ENCODE measurements at regions not wholly inside any gene's neighbourhood (a gene's known extent, or its start where the extent isn't known, plus 50 kb on each side); places are given as distances from the start of the nearest gene placed in this dataset.

- no TSS peak for BruUV-seq (replicated peaks)
These were observed 506.8 kb upstream of the VRK2 start for GRCh38 chr2:57539761-57540160.

More at GRCh38 chr2:57539761-57540160, 506.8 kb upstream of the VRK2 start:
- in situ Hi-C loops (cut with HindIII; ENCODE audit: extremely low pct_ligation_motif_present, low pct_unique_long_range_greater_than_20kb) (no loop called here), intact Hi-C loops (cut with micrococcal nuclease; ENCODE audit: unreplicated experiment) (no loop called here)
- DNase-seq (ENCODE audit: low spot score) (no peak), FAIRE-seq (no peak), ATAC-seq (no peak)
- H4K20me1 ChIP-seq (ENCODE audit: insufficient read depth, low read length): no peaks in the 10 kb centered on the region
- H3K4me3 ChIP-seq (replicated peaks in 1 of 3; ENCODE audit: insufficient read depth in 1 of 3, low read depth in 2 of 3, low read length in 3 of 3): no peak overlapping the region
- no peak overlapping the region for H3K4me2 ChIP-seq (ENCODE audit: low read depth, low read length)
- no peaks in the 10 kb centered on the region for H3K79me2 ChIP-seq (ENCODE audit: insufficient read depth, low read length)
- no peaks in the 10 kb centered on the region for H3K9me3 ChIP-seq (ENCODE audit: low read length)
- TF ChIP-seq FOXK1 (CRISPR knock-in tag; IDR thresholded peaks at IDR 0.05; ENCODE audit: borderline replicate concordance, low read depth): no peak
- no peak for TF ChIP-seq POLR2AphosphoS2 (IDR thresholded peaks at IDR 0.05; ENCODE audit: low read depth, low read length)
- TF ChIP-seq ATM (IDR thresholded peaks at IDR 0.05; ENCODE audit: borderline replicate concordance): no peak
- TF ChIP-seq MEIS2 (CRISPR knock-in tag; IDR thresholded peaks at IDR 0.05): no peak
- TF ChIP-seq ZBTB26 (CRISPR knock-in tag; IDR thresholded peaks at IDR 0.05; ENCODE audit: borderline replicate concordance): no peak
- TF ChIP-seq ZNF205 (CRISPR knock-in tag; IDR thresholded peaks at IDR 0.05): no peak
- no peak for TF ChIP-seq ZNF704 (CRISPR knock-in tag; IDR thresholded peaks at IDR 0.05; ENCODE audit: borderline replicate concordance)
- no peak for TF ChIP-seq MIER2 (CRISPR knock-in tag; IDR thresholded peaks at IDR 0.05)
- ChIA-PET POLR2A (no interaction called here), CTCF (ENCODE audit: low intra/inter-chr PET ratio, low total read pairs) (no interaction called here)
- H3K27ac ChIP-seq (ENCODE audit: extremely low read length, insufficient read depth, low read length): no peak overlapping the region
- no peaks in the 10 kb centered on the region for H3K36me3 ChIP-seq (replicated peaks in 1 of 2; ENCODE audit: control insufficient read depth in 1 of 2, insufficient read depth in 2 of 2, low read length in 2 of 2)
- H3K9ac ChIP-seq (ENCODE audit: insufficient read depth, low read depth, low read length): no peak overlapping the region
- H3K27me3 ChIP-seq (ENCODE audit: control insufficient read depth in 1 of 2, insufficient read depth in 2 of 2, low read length in 2 of 2): no peaks in the 10 kb centered on the region
- WGBS (ENCODE audit: low lambda C conversion rate): 2% methylated on average over 3 of the region's 3 CpGs
- H2AFZ ChIP-seq (ENCODE audit: low read length): no peak overlapping the region
- H3K4me1 ChIP-seq (ENCODE audit: insufficient read depth, low read length): no peaks in the 10 kb centered on the region
